DOHH2 (cell line): ENCODE measurements at regions not wholly inside any gene's neighbourhood (a gene's known extent, or its start where the extent isn't known, plus 50 kb on each side); places are given as distances from the start of the nearest gene placed in this dataset.

Source experiments
- H3F3A ChIP-seq: fragments of 200-600 bp; sonication (generic), shearing (Covaris generic); 2 replicates; pipeline ENCODE4 v1.6.0; 2016; ENCODE audit warnings: antibody characterized with exemption, mild to moderate bottlenecking; ENCODE audit not compliant: control insufficient read depth, insufficient read depth
- H3K27ac ChIP-seq: fragments of 200-600 bp; sonication (generic); 2 replicates; pipeline ENCODE4 v1.5.1; 2014; ENCODE audit warnings: low read depth, mild to moderate bottlenecking, low read length, moderate library complexity
- H3K27me3 ChIP-seq: fragments of 200-600 bp; sonication (generic); 2 replicates; pipeline ENCODE4 v1.6.1; 2014; ENCODE audit warnings: mild to moderate bottlenecking, low read length, mixed read lengths; ENCODE audit not compliant: control insufficient read depth
- H3K36me3 ChIP-seq: fragments of 200-600 bp; sonication (generic); 2 replicates; pipeline ENCODE4 v1.6.1; 2014; ENCODE audit warnings: mild to moderate bottlenecking, low read length, moderate library complexity, mixed read lengths; ENCODE audit not compliant: control insufficient read depth
- H3K4me1 ChIP-seq: fragments of 200-600 bp; sonication (generic); 2 replicates; pipeline ENCODE4 v1.6.1; 2014; ENCODE audit warnings: mild to moderate bottlenecking, low read length, mixed read lengths; ENCODE audit not compliant: control insufficient read depth
- H3K4me2 ChIP-seq: fragments of 200-600 bp; sonication (generic); 2 replicates; pipeline ENCODE4 v1.6.0; 2014; ENCODE audit warnings: mild to moderate bottlenecking, low read length, moderate library complexity
- H3K4me3 ChIP-seq: fragments of 200-600 bp; sonication (generic); 2 replicates; pipeline ENCODE4 v1.5.1; 2014; ENCODE audit warnings: mild to moderate bottlenecking, low read length, mixed read lengths
- H3K79me2 ChIP-seq: fragments of 200-600 bp; sonication (generic); 2 replicates; pipeline ENCODE4 v1.6.1; 2014; ENCODE audit warnings: mild to moderate bottlenecking, low read length, mixed read lengths; ENCODE audit not compliant: control insufficient read depth
- H3K9me2 ChIP-seq: fragments of 200-600 bp; sonication (generic); replicated peaks from 2 replicates; pipeline ENCODE4 v1.6.1; 2014; ENCODE audit warnings: mild to moderate bottlenecking, low read length, mixed read lengths; ENCODE audit not compliant: control insufficient read depth
- H3K9me3 ChIP-seq: fragments of 200-600 bp; sonication (generic); 2 replicates; pipeline ENCODE4 v1.6.1; 2014; ENCODE audit warnings: antibody characterized with exemption, low read length, mixed read lengths; ENCODE audit not compliant: control insufficient read depth, insufficient read depth
- H4K20me1 ChIP-seq: fragments of 200-600 bp; sonication (generic); 2 replicates; pipeline ENCODE4 v1.6.0; 2014; ENCODE audit warnings: low read depth, mild to moderate bottlenecking, antibody characterized with exemption, low read length, moderate library complexity; ENCODE audit not compliant: control insufficient read depth, insufficient read depth
- EZH2phosphoT487 ChIP-seq: fragments of 200-600 bp; sonication (generic); IDR thresholded peaks from 2 replicates; pipeline ENCODE4 v1.6.1; 2017; ENCODE audit warnings: borderline replicate concordance, mild to moderate bottlenecking, antibody characterized with exemption, low read length, moderate library complexity, mixed read lengths
- TF ChIP-seq, protein P1 (sequence below): fragments of 200-600 bp; sonication (generic); IDR thresholded peaks from one replicate; pipeline ENCODE4 v1.5.1; 2014; ENCODE audit warnings: antibody characterized with exemption, mild to moderate bottlenecking, low read depth, low read length; ENCODE audit not compliant: poor library complexity, severe bottlenecking

DNA sequence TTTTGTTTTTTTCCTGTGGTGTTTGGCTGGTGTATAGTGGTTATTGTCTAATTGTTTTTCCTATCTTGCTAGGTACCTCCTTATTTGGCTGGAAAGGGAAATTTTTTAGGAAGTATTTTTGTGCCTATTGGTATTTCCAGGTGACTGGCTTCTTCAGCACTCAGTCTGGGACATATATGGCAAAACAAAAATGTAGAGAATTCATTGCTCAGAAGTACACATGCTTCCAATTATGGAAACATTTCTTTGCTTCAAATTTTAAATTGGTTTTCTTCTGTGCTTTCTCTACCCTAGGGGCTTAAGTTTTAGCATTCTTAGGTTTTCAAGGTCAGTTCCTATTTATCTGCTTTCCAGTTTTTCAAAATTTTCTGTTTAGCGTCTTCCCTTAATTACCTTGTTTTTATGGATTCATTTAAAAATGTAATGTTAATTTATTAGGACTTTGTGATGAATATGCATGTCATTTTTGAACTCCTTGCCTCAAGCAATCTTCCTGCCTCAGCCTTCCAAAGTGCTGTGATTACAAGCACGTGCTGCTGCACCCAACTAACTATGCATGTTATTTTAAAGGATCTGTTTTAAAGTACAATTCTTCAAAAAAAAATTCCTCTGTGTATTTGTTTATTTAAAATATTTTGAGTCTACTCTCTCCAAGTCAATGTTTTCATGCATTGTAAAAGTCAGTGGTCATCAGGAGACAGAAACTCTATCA lies 231.9 kb upstream of the DPPA4 start:
- Histone ChIP-seq H3K27ac (no peak overlapping the region), H3K9me2 (no peaks in the 10 kb centered on the region), H3K4me1 (no peaks in the 10 kb centered on the region), H3K27me3 (no peaks in the 10 kb centered on the region), H3K4me2 (no peak overlapping the region), H4K20me1 (no peaks in the 10 kb centered on the region), H3K79me2 (no peaks in the 10 kb centered on the region), H3F3A (no peaks in the 10 kb centered on the region), H3K9me3 (no peaks in the 10 kb centered on the region), H3K36me3 (no peaks in the 10 kb centered on the region), H3K4me3 (no peak overlapping the region)
- no peak for TF ChIP-seq EZH2phosphoT487
- TF ChIP-seq, protein P1, sequence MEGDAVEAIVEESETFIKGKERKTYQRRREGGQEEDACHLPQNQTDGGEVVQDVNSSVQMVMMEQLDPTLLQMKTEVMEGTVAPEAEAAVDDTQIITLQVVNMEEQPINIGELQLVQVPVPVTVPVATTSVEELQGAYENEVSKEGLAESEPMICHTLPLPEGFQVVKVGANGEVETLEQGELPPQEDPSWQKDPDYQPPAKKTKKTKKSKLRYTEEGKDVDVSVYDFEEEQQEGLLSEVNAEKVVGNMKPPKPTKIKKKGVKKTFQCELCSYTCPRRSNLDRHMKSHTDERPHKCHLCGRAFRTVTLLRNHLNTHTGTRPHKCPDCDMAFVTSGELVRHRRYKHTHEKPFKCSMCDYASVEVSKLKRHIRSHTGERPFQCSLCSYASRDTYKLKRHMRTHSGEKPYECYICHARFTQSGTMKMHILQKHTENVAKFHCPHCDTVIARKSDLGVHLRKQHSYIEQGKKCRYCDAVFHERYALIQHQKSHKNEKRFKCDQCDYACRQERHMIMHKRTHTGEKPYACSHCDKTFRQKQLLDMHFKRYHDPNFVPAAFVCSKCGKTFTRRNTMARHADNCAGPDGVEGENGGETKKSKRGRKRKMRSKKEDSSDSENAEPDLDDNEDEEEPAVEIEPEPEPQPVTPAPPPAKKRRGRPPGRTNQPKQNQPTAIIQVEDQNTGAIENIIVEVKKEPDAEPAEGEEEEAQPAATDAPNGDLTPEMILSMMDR = no peak

DNA sequence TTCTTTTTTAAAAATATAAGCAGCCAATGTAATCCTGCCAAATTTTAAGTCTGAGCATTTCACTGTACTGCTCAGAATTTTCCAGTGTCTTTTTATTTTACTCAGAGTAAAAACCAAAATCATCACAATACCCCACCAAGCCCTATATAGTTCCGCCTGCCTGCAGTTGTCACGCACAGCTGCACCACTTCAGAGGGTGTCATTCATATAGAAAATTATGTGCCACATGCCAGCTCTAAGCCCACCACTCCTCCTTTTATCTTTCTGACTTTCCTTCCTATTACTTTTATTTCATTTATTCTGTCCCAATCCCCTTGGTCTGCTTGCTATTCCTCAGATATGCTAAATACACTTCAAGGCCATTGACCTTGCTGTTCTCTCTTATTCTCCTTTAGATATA lies 233.1 kb upstream of the DPPA4 start:
- Histone ChIP-seq H3F3A (no peaks in the 10 kb centered on the region), H3K36me3 (no peaks in the 10 kb centered on the region), H3K4me3 (no peak overlapping the region), H3K4me1 (no peaks in the 10 kb centered on the region), H3K4me2 (no peak overlapping the region), H3K27me3 (no peaks in the 10 kb centered on the region), H4K20me1 (no peaks in the 10 kb centered on the region), H3K79me2 (no peaks in the 10 kb centered on the region), H3K27ac (no peak overlapping the region), H3K9me3 (no peaks in the 10 kb centered on the region), H3K9me2 (no peaks in the 10 kb centered on the region)
- no peak for TF ChIP-seq EZH2phosphoT487
- TF ChIP-seq, protein P1 = no peak

DNA sequence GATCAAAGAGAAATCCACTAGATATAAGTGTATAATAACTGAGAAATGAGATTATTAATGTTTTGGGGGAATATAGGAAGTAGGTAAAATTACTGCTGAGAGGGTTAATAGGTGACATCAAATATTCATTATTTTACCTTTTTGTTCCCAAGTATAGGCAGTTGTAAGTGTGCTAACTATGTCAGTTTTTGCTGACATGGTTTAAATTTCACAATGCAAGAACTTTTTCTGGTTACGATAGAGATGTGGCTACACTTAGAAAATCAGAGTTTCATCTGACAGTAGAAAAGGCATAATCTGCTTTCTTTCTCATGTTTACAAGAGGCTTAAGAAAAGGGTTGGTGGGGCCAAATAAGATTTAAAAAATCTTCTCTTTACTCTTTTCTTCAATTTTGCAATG lies 235.0 kb upstream of the DPPA4 start:
- TF ChIP-seq EZH2phosphoT487 = no peak
- TF ChIP-seq, protein P1 = no peak
- no peak overlapping the region for H3K4me3 ChIP-seq
- no peaks in the 10 kb centered on the region for H3K79me2 ChIP-seq
- no peaks in the 10 kb centered on the region for H3K4me1 ChIP-seq
- no peaks in the 10 kb centered on the region for H3K27me3 ChIP-seq
- no peak overlapping the region for H3K27ac ChIP-seq
- no peaks in the 10 kb centered on the region for H3F3A ChIP-seq
- no peaks in the 10 kb centered on the region for H3K9me3 ChIP-seq
- no peaks in the 10 kb centered on the region for H4K20me1 ChIP-seq
- H3K36me3 ChIP-seq = no peaks in the 10 kb centered on the region
- H3K4me2 ChIP-seq = no peak overlapping the region
- H3K9me2 ChIP-seq = no peaks in the 10 kb centered on the region
